Hematopoietic multipotent progenitor cell (in vitro differentiated cells): ENCODE measurements at regions not wholly inside any gene's neighbourhood (a gene's known extent, or its start where the extent isn't known, plus 50 kb on each side); places are given as distances from the start of the nearest gene placed in this dataset.

ENCODE experiments used
- DNase-seq, 3 donors: peaks; one replicate each; pipeline ENCODE4 v3.0.0-alpha.2; 2011 to 2015; ENCODE audit warnings: low read depth in 2 of 3, low spot score in 2 of 3

- no peak for DNase-seq
Observed at GRCh38 chr6:82017288-82017687, 230.3 kb downstream of the IBTK start.

DNA sequence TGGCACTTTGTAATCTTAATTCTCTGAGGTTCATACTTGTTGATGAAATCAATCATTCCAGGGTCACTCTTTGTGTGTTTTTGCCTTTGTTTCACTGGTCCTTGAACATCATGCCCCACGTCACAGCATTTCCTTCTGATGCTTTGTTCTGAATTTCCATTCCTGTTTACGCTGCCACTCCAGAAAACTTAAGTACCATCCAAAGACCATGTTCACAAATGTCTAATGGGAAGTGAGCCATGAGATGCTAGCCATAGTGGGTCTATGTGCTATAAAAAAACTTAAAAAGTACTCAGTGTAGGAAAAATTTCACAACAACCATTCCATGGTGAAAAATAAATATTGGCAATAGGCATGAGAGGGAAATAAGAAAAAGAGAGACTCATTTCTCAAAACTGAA lies 232.0 kb downstream of the IBTK start:
- no peak for DNase-seq

DNA sequence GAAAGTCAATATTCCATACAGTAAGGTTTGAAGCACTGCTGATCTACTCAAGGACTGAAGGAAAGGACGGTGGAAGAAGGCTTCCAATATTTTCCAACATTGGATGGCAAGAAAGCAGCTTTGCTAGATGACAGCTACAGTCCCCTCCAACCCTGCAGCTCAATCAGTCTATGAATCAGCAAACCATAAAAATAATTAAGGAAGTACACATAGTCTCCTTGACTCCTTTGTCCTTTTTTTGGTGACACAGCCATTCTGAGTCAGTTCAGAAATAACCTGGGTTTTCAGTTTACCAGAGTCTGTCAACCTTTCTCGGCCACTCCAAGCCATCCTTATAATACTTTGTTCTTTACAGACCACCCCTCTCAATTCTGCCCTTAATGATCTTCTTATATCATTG lies 232.5 kb downstream of the IBTK start:
- peak in 1 of 3 donors; percentile 42 for DNase-seq

- DNase-seq: no peak
Observed at GRCh38 chr6:82013561-82014530, 233.7 kb downstream of the IBTK start.

DNA sequence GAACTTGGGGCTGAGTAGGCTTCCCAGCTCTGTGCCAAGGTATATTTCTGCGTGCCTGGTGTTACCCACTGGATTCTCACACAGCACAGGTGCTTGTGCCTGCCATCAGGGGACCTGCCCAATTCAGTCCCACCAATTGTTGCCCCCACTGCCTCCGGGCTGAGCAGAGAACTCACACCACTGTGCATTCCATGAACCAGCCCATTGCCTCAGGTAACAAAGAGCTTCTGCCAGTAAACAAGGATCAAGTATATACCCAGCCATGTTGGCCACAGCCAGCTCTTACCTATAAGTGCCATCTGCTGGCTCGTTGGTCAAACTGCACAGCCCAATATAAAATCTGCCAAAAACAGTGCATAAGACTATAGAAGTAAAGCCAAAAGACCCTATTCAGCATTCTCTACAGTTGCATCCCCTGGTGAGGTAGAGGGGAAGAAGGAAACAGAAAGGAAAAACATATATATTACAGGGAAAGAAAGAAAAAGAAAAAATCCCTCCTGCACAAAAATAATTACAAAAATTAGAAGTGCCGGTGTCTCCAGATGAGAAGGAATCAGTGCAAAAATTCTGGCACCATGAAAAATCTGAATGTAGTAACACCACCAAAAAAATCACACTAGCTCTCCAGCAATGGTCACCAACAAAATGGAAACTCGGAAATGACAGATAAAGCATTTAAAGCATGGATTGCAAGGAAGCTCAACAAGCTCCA lies 241.4 kb downstream of the IBTK start:
- peak in 1 of 3 donors; percentile 54 for DNase-seq

DNA sequence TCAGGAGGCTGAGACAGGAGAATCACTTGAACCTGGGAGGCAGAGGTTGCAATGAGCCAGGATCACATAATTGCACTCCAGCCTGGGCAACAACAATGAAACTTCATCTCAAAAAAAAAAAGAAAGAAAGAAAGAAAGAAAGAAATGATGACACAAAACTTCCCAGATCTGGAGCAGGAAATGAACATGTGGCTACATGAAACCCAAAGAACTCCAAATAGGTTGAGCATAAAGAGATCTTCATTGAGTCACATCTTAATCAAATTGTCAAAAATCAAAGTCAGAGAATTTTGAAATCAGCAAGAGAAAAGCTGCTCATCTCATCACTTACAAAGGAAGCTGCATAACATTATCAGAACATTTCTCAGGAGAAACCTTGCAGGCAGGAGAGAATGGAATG lies 247.0 kb downstream of the IBTK start:
- DNase-seq: no peak

- no peak for DNase-seq
Observed at GRCh38 chr6:81999826-82000225, 247.3 kb upstream of the TENT5A start.

- no peak for DNase-seq
Observed at GRCh38 chr6:81999270-81999669, 246.8 kb upstream of the TENT5A start.

- DNase-seq: no peak
Observed at GRCh38 chr6:81998432-81998831, 246.0 kb upstream of the TENT5A start.

- peak in 1 of 3 donors; percentile 13 for DNase-seq
Observed at GRCh38 chr6:81997090-81997926, 244.8 kb upstream of the TENT5A start.

DNA sequence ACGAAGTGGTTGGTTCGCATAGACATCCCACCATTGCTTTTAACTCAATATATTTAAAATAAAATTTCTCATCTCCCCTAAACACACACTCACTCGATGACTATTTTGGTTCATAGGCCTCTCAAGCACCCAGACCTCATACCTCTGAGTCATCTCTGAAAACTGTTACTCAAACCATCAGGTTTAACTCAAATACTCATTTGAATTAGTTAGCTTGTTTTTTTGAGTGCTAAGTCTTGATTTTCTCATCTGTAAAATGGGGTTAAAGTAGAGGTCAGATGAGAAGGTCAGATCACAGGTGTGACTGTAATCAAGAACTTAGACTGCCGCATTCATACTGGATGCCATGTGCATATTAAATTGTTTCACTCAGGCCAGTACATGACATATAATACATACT lies 243.9 kb upstream of the TENT5A start:
- DNase-seq: no peak

DNA sequence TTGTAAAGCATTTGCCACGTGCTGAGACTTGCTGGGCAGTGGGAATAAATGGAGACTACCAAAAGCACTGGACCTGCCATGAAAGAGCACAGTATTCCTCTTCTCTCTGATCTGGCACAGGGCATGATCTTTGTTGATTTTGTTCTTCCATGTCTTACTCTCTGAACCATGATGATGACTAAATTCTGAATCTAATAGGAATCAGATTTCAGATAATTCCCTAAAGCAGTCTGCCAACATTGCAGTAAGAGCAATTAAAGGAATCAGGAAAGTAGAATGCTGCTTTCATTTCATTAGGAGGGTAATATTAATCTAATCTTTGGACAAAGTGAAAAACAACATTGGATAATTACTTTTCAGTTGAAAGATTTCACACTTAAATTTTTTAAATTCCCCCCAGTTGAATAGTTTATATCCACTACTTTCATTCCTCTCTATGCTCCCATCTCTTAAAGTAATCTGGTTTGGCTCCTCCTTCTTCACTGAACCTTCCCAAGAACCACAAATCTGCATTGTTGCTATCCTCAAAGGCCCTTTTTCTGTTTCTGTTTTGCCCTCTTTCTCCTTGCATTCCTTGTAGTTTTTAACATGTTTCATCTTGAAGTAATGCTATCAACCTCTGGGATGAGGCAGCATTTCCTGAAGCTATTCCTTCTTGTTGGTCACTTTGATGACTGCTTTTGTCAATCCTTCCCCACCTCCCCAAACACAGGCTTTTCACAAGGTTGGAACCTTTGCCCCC lies 243.2 kb upstream of the TENT5A start:
- DNase-seq: no peak

- no peak for DNase-seq
Observed at GRCh38 chr6:81988871-81989270, 236.4 kb upstream of the TENT5A start.

DNA sequence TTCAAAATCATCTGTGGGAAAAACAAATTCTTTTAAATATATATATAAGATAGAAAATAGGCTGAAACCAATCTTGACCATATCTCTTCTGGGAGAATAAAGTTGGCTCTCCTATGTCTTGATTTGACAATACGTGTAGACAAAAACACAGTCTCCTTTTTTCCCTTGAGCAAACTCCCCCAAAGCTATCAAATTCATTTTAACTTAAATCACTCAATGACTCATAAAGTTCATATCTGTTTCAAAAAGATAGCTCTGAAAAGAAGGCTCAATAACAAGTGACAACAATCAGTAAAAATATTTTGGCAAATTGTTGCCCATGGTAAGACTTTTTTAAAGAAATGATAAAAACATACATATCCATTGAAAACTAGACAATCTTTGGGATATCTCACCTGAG lies 236.0 kb upstream of the TENT5A start:
- no peak for DNase-seq

GRCh38 chr6:81987293-81987692 lies 234.8 kb upstream of the TENT5A start:
- no peak for DNase-seq

DNA sequence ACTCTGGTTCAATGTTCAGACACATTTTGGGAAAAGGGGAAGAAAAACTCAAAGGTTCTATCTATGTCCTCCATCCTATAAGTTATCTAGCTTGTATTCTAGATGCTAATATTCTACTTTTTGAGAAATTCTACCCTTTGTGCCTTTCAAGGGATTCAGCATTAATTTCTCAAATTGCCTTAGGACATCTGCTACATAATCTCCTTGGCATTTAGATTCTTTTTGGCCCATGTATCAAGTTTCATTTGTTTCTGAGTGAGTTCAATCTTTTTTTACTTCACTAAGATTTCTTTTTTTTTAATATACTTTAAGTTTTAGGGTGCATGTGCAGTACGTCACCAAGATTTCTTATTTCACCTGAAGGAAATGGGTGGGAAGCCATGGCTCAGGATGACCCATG lies 232.7 kb upstream of the TENT5A start:
- no peak for DNase-seq

DNA sequence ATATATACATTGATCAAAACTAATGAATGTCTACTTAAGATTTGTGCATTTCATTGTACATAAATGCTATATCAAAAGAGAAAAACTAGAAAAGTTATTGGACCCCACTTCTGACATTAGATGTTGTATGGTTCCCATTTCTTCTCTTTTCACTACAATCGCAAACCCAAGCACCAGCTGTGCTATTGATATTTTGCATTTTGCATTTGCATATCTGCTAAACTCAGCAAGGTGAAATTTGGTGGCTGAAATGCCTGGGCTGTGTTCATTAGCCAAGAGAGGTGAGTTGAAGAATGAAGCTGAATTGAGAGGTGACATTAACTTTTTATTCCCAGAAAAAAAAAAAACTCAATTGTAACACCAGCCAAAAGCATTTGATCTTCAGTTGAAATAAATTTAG lies 232.1 kb upstream of the TENT5A start:
- DNase-seq: no peak

- no peak for DNase-seq
Observed at GRCh38 chr6:81981812-81982211, 229.3 kb upstream of the TENT5A start.

- DNase-seq: peak in 1 of 3 donors; percentile 14
Observed at GRCh38 chr6:81979767-81980166, 227.3 kb upstream of the TENT5A start.

GRCh38 chr6:81979329-81979728 lies 226.8 kb upstream of the TENT5A start:
- no peak for DNase-seq
